Natural killer cell (primary cell): ENCODE measurements at regions not wholly inside any gene's neighbourhood (a gene's known extent, or its start where the extent isn't known, plus 50 kb on each side); places are given as distances from the start of the nearest gene placed in this dataset.

Experiments
- ATAC-seq, 3 donors: fragments of 150-1000 bp in 2 of 3; fragments of 200-7000 bp in 1 of 3; cut with Tn5 transposase; 1 replicate in 1 of 3; 2 replicates in 2 of 3; pipeline ENCODE4 v1.10.0; 2021; ENCODE audit warnings: mild to moderate bottlenecking in 2 of 3, moderate library complexity in 2 of 3
- DNase-seq, 2 donors: peaks; one replicate each; pipeline versions ENCODE4 v3.0.0 to v3.0.0-alpha.2; 2013 to 2021; ENCODE audit warnings: mixed read lengths in 1 of 2
- H3K27ac ChIP-seq: one replicate; pipeline ENCODE4 v1.5.1; 2013; ENCODE audit warnings: mild to moderate bottlenecking, low read length
- H3K27me3 ChIP-seq: one replicate; pipeline ENCODE4 v1.6.1; 2013; ENCODE audit warnings: low read length; ENCODE audit not compliant: control insufficient read depth, insufficient read depth
- H3K36me3 ChIP-seq: one replicate; pipeline ENCODE4 v1.6.1; 2013; ENCODE audit warnings: low read length; ENCODE audit not compliant: control insufficient read depth, insufficient read depth
- H3K4me1 ChIP-seq: one replicate; pipeline ENCODE4 v1.6.1; 2013; ENCODE audit warnings: low read length; ENCODE audit not compliant: control insufficient read depth, insufficient read depth
- H3K4me3 ChIP-seq: one replicate; pipeline ENCODE4 v1.5.1; 2013; ENCODE audit warnings: low read length
- H3K9me3 ChIP-seq: one replicate; pipeline ENCODE4 v1.6.1; 2013; ENCODE audit warnings: low read length; ENCODE audit not compliant: control insufficient read depth, insufficient read depth
- H3K27ac Mint-ChIP-seq, 2 donors: one replicate each; pipeline ENCODE4 v1.8.0; 2022; ENCODE audit warnings: mild to moderate bottlenecking in 2 of 2, mixed read lengths in 2 of 2, moderate library complexity in 1 of 2
- H3K27me3 Mint-ChIP-seq, 2 donors: one replicate each; pipeline ENCODE4 v1.8.0; 2022; ENCODE audit warnings: low read depth in 2 of 2, mixed read lengths in 2 of 2
- H3K36me3 Mint-ChIP-seq: one replicate; pipeline ENCODE4 v1.8.0; 2022; ENCODE audit warnings: mixed read lengths
- H3K4me1 Mint-ChIP-seq, 2 donors: one replicate each; pipeline ENCODE4 v1.8.0; 2022; ENCODE audit warnings: mixed read lengths in 2 of 2
- H3K4me3 Mint-ChIP-seq: one replicate; pipeline ENCODE4 v1.8.0; 2022; ENCODE audit warnings: mild to moderate bottlenecking, moderate library complexity, mixed read lengths
- H3K9me3 Mint-ChIP-seq, 2 donors: one replicate each; pipeline ENCODE4 v1.8.0; 2022; ENCODE audit warnings: mixed read lengths in 2 of 2
- WGBS: methylation state at CpG from one replicate; pipeline ENCODE4 v1.1.7; 2013; ENCODE audit warnings: missing lambda C conversion rate; ENCODE audit not compliant: insufficient coverage; 5-methylcytosine and 5-hydroxymethylcytosine counted together
- intact Hi-C: fragments of 100-400 bp; cut with micrococcal nuclease; formaldehyde crosslinking; loops from one replicate; pipeline ENCODE4 v1.14.2; 2022
- TF ChIP-seq, protein P1 (sequence below): fragments of 200-600 bp; IDR thresholded peaks from one replicate; pipeline ENCODE4 v1.8.0; 2022; ENCODE audit warnings: antibody characterized with exemption

- Mint-ChIP-seq H3K4me1 (no peaks in the 10 kb centered on the region), H3K36me3 (no peaks in the 10 kb centered on the region), H3K4me3 (no peak overlapping the region), H3K27me3 (peaks cover 8 to 11% of the 10 kb centered on the region in 2 donors), H3K27ac (no peak overlapping the region), H3K9me3 (no peaks in the 10 kb centered on the region)
- Histone ChIP-seq H3K4me3 (no peak overlapping the region), H3K36me3 (no peaks in the 10 kb centered on the region), H3K4me1 (no peaks in the 10 kb centered on the region), H3K27ac (no peak overlapping the region), H3K9me3 (no peaks in the 10 kb centered on the region), H3K27me3 (no peaks in the 10 kb centered on the region)
- TF ChIP-seq, protein P1, sequence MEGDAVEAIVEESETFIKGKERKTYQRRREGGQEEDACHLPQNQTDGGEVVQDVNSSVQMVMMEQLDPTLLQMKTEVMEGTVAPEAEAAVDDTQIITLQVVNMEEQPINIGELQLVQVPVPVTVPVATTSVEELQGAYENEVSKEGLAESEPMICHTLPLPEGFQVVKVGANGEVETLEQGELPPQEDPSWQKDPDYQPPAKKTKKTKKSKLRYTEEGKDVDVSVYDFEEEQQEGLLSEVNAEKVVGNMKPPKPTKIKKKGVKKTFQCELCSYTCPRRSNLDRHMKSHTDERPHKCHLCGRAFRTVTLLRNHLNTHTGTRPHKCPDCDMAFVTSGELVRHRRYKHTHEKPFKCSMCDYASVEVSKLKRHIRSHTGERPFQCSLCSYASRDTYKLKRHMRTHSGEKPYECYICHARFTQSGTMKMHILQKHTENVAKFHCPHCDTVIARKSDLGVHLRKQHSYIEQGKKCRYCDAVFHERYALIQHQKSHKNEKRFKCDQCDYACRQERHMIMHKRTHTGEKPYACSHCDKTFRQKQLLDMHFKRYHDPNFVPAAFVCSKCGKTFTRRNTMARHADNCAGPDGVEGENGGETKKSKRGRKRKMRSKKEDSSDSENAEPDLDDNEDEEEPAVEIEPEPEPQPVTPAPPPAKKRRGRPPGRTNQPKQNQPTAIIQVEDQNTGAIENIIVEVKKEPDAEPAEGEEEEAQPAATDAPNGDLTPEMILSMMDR, result no peak
- 93% methylated on average over 2 of the region's 4 CpGs for WGBS
- intact Hi-C loops, result no loop called here
- ATAC-seq (no peak), DNase-seq (no peak)
These were observed 51.4 kb upstream of the PLEKHG1 start for GRCh38 chr6:150548330-150548729.

- H3K27me3 Mint-ChIP-seq, result peaks cover 7 to 8% of the 10 kb centered on the region in 2 donors
- intact Hi-C loops, result no loop called here
- H3K36me3 ChIP-seq, result no peaks in the 10 kb centered on the region
- no peak for ATAC-seq
- DNase-seq, result no peak
- no peak overlapping the region for H3K27ac ChIP-seq
- H3K27ac Mint-ChIP-seq, result no peak overlapping the region
- no peaks in the 10 kb centered on the region for H3K4me1 ChIP-seq
- no peak overlapping the region for H3K4me3 Mint-ChIP-seq
- H3K9me3 ChIP-seq, result no peaks in the 10 kb centered on the region
- H3K4me3 ChIP-seq, result no peak overlapping the region
- H3K4me1 Mint-ChIP-seq, result no peaks in the 10 kb centered on the region
- H3K27me3 ChIP-seq, result no peaks in the 10 kb centered on the region
- no peaks in the 10 kb centered on the region for H3K9me3 Mint-ChIP-seq
- TF ChIP-seq, protein P1, result no peak
- H3K36me3 Mint-ChIP-seq, result no peaks in the 10 kb centered on the region
- 94% methylated on average over 5 of the region's 5 CpGs for WGBS
These were observed 50.7 kb upstream of the PLEKHG1 start for GRCh38 chr6:150549007-150549406.

DNA sequence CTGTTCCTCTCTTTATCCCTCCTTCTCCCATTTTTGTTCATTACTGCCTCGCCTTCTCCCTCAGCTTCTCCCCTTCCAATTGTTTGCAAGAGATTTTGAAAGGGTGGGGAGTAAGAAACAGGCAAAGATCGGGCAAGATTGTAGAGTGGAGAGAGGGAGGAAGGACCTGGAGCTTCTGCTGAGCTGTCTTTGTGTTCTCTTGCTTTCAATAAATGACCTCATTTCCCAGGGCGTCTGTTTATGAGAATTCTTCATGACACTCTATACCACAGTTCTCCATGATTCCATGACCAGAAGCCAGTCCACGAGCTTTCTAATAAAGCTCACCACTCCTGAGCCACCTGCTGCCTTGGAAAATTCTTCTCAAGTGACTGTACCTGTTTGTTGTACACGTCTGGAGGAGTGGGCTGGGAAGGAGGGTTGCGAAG, 50.0 kb upstream of the PLEKHG1 start:
- TF ChIP-seq, protein P1, result no peak
- Histone ChIP-seq H3K36me3 (no peaks in the 10 kb centered on the region), H3K27ac (no peak overlapping the region), H3K4me1 (no peaks in the 10 kb centered on the region), H3K27me3 (no peaks in the 10 kb centered on the region), H3K4me3 (no peak overlapping the region), H3K9me3 (no peaks in the 10 kb centered on the region)
- WGBS, result 82% methylated on average over 5 of the region's 6 CpGs
- H3K27me3 Mint-ChIP-seq, result peaks cover 7 to 8% of the 10 kb centered on the region in 2 donors
- H3K36me3 Mint-ChIP-seq, result no peaks in the 10 kb centered on the region
- intact Hi-C loops, result no loop called here
- DNase-seq, result no peak
- H3K27ac Mint-ChIP-seq, result no peak overlapping the region
- H3K4me1 Mint-ChIP-seq, result no peaks in the 10 kb centered on the region
- H3K4me3 Mint-ChIP-seq, result no peak overlapping the region
- no peak for ATAC-seq
- H3K9me3 Mint-ChIP-seq, result no peaks in the 10 kb centered on the region
